AG08395 (cell line): ENCODE measurements at regions not wholly inside any gene's neighbourhood (a gene's known extent, or its start where the extent isn't known, plus 50 kb on each side); places are given as distances from the start of the nearest gene placed in this dataset.

ENCODE experiments used
- DNase-seq: peaks from one replicate; pipeline ENCODE4 v3.0.0; 2012; ENCODE audit warnings: mixed read lengths, low spot score

- no peak for DNase-seq
Observed at GRCh38 chr10:3237530-3237929, 64.9 kb upstream of the PITRM1 start.

- no peak for DNase-seq
Observed at GRCh38 chr10:3236644-3237404, 64.2 kb upstream of the PITRM1 start.

- DNase-seq = no peak
Observed at GRCh38 chr10:3235996-3236510, 63.5 kb upstream of the PITRM1 start.

GRCh38 chr10:3235395-3235794, 62.8 kb upstream of the PITRM1 start:
- no peak for DNase-seq

- DNase-seq = no peak
Observed at GRCh38 chr10:3233486-3233990, 61.0 kb upstream of the PITRM1 start.

GRCh38 chr10:3231951-3232730, 59.6 kb upstream of the PITRM1 start:
- DNase-seq = peak; percentile 14

GRCh38 chr10:3229815-3230214, 57.2 kb upstream of the PITRM1 start:
- DNase-seq = no peak

GRCh38 chr10:3228629-3228945, 56.0 kb upstream of the PITRM1 start:
- no peak for DNase-seq

GRCh38 chr10:3226960-3227744, 54.6 kb upstream of the PITRM1 start:
- DNase-seq = peak; percentile 51

- DNase-seq = peak; percentile 47
Observed at GRCh38 chr10:3225561-3225960, 53.0 kb upstream of the PITRM1 start.

GRCh38 chr10:3224241-3224640, 51.7 kb upstream of the PITRM1 start:
- no peak for DNase-seq

- DNase-seq = no peak
Observed at GRCh38 chr10:3222626-3223025, 50.0 kb upstream of the PITRM1 start.
